CD4-positive, alpha-beta memory T cell (primary cell): ENCODE measurements at regions not wholly inside any gene's neighbourhood (a gene's known extent, or its start where the extent isn't known, plus 50 kb on each side); places are given as distances from the start of the nearest gene placed in this dataset.

Source experiments
- CTCF ChIA-PET: fragments of 350-600 bp; sonication (Branson Sonifier 250); formaldehyde crosslinking; loops from one replicate; lab custom pipeline; 2021; ENCODE audit warnings: inconsistent platforms; ENCODE audit not compliant: partially characterized antibody; lab: Charles Lee
- POLR2A ChIA-PET: fragments of 350-600 bp; sonication (Branson Sonifier 250); formaldehyde crosslinking; loops from one replicate; lab custom pipeline; 2021; ENCODE audit not compliant: partially characterized antibody; lab: Charles Lee
- DNase-seq, 5 donors: peaks; one replicate each; pipeline versions ENCODE4 v3.0.0 to v3.0.0-alpha.2; 2020 to 2022; ENCODE audit warnings: mixed read lengths in 1 of 5
- H3K27ac ChIP-seq: one replicate; pipeline ENCODE4 v1.7.0; 2013; ENCODE audit warnings: low read depth, low read length
- H3K27me3 ChIP-seq: 2 replicates; pipeline ENCODE4 v1.7.0; 2013; ENCODE audit warnings: mild to moderate bottlenecking, low read length, moderate library complexity; ENCODE audit not compliant: insufficient read depth
- H3K36me3 ChIP-seq: 2 replicates; pipeline ENCODE4 v1.7.0; 2013; ENCODE audit warnings: mild to moderate bottlenecking, low read length, moderate library complexity; ENCODE audit not compliant: insufficient read depth
- H3K4me1 ChIP-seq: 2 replicates; pipeline ENCODE4 v1.7.0; 2013; ENCODE audit warnings: mild to moderate bottlenecking, low read length, moderate library complexity; ENCODE audit not compliant: insufficient read depth
- H3K4me3 ChIP-seq, 2 donors: one replicate each; pipeline ENCODE4 v1.7.0; 2013; ENCODE audit warnings: low read length in 2 of 2, mild to moderate bottlenecking in 1 of 2
- H3K9me3 ChIP-seq, 2 donors: one replicate each; pipeline ENCODE4 v1.7.0; 2013; ENCODE audit warnings: low read length in 2 of 2, control low read depth in 1 of 2; ENCODE audit not compliant: control insufficient read depth in 1 of 2
- H3K27ac Mint-ChIP-seq, 7 donors: one replicate each; pipeline ENCODE4 v1.8.0; 2020 to 2021; ENCODE audit warnings: mixed read lengths in 7 of 7, mild to moderate bottlenecking in 6 of 7, inconsistent platforms in 3 of 7, moderate library complexity in 3 of 7
- H3K27me3 Mint-ChIP-seq, 2 donors: one replicate each; pipeline ENCODE4 v1.8.0; 2020 to 2021; ENCODE audit warnings: mixed read lengths in 2 of 2
- H3K36me3 Mint-ChIP-seq, 2 donors: one replicate each; pipeline ENCODE4 v1.8.0; 2020 to 2021; ENCODE audit warnings: mixed read lengths in 2 of 2, inconsistent platforms in 1 of 2, mild to moderate bottlenecking in 1 of 2
- H3K4me1 Mint-ChIP-seq, 4 donors: one replicate each; pipeline ENCODE4 v1.8.0; 2020 to 2021; ENCODE audit warnings: mixed read lengths in 4 of 4, mild to moderate bottlenecking in 1 of 4
- H3K4me3 Mint-ChIP-seq, 8 donors: one replicate each; pipeline ENCODE4 v1.8.0; 2020 to 2021; ENCODE audit warnings: mixed read lengths in 8 of 8, mild to moderate bottlenecking in 7 of 8, moderate library complexity in 6 of 8, inconsistent platforms in 3 of 8
- H3K9me3 Mint-ChIP-seq, 8 donors: one replicate each; pipeline ENCODE4 v1.8.0; 2020 to 2021; ENCODE audit warnings: mixed read lengths in 8 of 8, mild to moderate bottlenecking in 5 of 8, inconsistent platforms in 3 of 8, moderate library complexity in 1 of 8
- intact Hi-C: fragments of 100-400 bp; cut with micrococcal nuclease; formaldehyde crosslinking; loops from one replicate; pipeline ENCODE4 v1.15.1; 2023

DNA sequence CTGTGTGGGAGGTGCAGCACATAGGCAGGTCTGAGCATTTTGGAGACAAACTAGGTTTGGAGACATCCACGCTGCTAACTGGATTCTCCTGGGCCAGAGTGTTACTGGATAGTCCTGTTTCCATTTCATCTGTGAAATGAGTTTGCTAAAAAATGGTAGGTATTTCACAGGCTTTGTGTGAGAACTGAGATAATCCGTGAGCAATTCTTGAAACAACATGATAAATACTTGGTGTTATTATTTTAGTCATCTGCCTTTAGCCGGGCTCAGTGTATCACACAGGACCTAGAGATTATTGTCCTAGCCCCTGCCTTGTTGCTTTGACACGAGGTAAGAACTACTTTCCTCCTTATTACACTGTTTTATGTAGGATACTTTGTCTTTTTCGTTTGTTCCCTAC, 63.0 kb downstream of the PRR18 start:
- ChIA-PET POLR2A (interaction anchor here (1.4 to 5.8 kb wide), 4 partner anchors 8 to 14 kb away, joined by 4 to 30 read pairs (median 10); no protein-coding TSS in a partner anchor), CTCF (interaction anchor here (1.0 to 1.7 kb wide), 4 partner anchors 8 to 88 kb away, joined by 3 to 4 read pairs (median 3); no protein-coding TSS in a partner anchor)
- Histone ChIP-seq H3K27me3 (no peaks in the 10 kb centered on the region), H3K27ac (no peak overlapping the region), H3K36me3 (no peaks in the 10 kb centered on the region), H3K9me3 (no peaks in the 10 kb centered on the region), H3K4me1 (peaks cover 30% of the 10 kb centered on the region), H3K4me3 (no peak overlapping the region)
- peak overlapping the region in 2 of 7 donors; percentile 55 to 90 for H3K27ac Mint-ChIP-seq
- DNase-seq = no peak
- peak overlapping the region in 5 of 8 donors; percentile 67 to 91 (median 82) for H3K4me3 Mint-ChIP-seq
- intact Hi-C loops = no loop called here
- H3K4me1 Mint-ChIP-seq = peaks cover 14 to 38% (median 26%) of the 10 kb centered on the region in 4 donors
- no peaks in the 10 kb centered on the region for H3K9me3 Mint-ChIP-seq
- peaks cover 0 to 1% of the 10 kb centered on the region in 2 donors for H3K27me3 Mint-ChIP-seq
- no peaks in the 10 kb centered on the region for H3K36me3 Mint-ChIP-seq

DNA sequence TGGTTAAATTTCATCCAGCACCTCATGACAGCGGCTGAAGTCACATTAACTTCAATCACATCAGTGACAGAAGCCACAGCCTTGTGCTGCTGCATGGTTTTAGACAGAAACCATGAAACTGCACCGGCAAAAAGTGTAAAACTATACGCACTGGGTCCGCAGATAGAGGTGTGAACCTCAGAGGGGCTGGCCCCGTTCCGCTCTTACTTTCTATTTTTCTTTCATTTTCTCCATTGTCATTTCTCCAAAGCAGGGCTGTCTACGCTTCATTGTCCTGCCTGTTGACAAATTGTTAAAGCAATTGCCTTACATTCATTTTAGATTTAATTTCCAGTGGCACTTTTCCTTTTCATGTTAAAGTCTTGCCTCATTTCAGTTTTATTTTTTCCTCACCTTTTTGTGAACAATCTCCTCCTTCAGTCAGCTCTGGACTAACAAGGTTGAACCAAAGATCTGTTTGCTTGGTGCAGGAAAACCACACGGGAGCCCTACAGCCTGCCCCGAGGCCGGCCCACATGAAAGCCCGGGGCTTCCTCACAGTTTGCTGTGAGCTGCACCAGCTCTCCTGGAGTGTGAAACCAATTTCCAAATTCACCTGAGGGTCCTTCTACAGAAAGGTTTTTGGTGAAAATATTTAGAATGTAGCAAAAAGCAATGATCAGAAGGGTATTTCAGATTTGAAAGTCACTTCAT, 63.7 kb downstream of the PRR18 start:
- Histone ChIP-seq H3K4me3 (no peak overlapping the region), H3K36me3 (no peaks in the 10 kb centered on the region), H3K27ac (no peak overlapping the region), H3K27me3 (no peaks in the 10 kb centered on the region), H3K9me3 (no peaks in the 10 kb centered on the region), H3K4me1 (peaks cover 30% of the 10 kb centered on the region)
- H3K9me3 Mint-ChIP-seq = no peaks in the 10 kb centered on the region
- no peaks in the 10 kb centered on the region for H3K36me3 Mint-ChIP-seq
- intact Hi-C loops = loop anchor here (1.0 kb wide), 1 partner anchor 15 kb away; no protein-coding TSS in a partner anchor
- H3K27me3 Mint-ChIP-seq = peaks cover 1 to 3% of the 10 kb centered on the region in 2 donors
- CTCF ChIA-PET = interaction anchor here (1.0 to 1.2 kb wide), 3 partner anchors 9 to 31 kb away, joined by 3 to 6 read pairs (median 4); no protein-coding TSS in a partner anchor
- POLR2A ChIA-PET = interaction anchor here (0.6 to 5.8 kb wide), 5 partner anchors 9 to 1106 kb away, joined by 3 to 30 read pairs (median 6); no protein-coding TSS in a partner anchor
- H3K27ac Mint-ChIP-seq = peak overlapping the region; percentile 4 to 90 (median 55)
- DNase-seq = peak in 3 of 5 donors; percentile 26 to 46 (median 26)
- H3K4me1 Mint-ChIP-seq = peaks cover 14 to 38% (median 26%) of the 10 kb centered on the region in 4 donors
- H3K4me3 Mint-ChIP-seq = peak overlapping the region; percentile 67 to 91 (median 77)

DNA sequence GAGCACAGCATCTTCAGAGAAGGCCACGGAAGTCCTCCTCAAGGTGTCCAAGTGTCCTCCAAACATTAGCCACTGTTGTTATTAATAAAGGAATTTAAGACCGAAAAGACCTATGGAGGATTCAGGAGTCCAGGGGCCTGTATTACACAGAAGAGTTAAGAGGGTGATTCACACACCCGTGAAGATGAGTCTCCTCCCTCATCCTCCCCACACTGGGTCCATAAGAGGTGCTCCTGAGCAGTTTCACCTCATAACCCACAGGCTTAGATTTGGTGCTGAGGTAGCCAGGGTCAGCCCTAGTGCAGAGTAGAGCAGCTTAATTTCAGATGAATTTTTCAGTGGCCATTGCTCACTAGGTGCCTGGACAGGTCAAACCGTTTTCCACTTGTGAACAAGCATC, 65.3 kb downstream of the PRR18 start:
- Histone ChIP-seq H3K36me3 (no peaks in the 10 kb centered on the region), H3K9me3 (no peaks in the 10 kb centered on the region), H3K4me1 (peaks cover 30% of the 10 kb centered on the region), H3K27me3 (no peaks in the 10 kb centered on the region), H3K4me3 (no peak overlapping the region), H3K27ac (no peak overlapping the region)
- Mint-ChIP-seq H3K27ac (peak overlapping the region in 2 of 7 donors; percentile 52 to 57), H3K4me1 (peaks cover 14 to 38% (median 26%) of the 10 kb centered on the region in 4 donors), H3K36me3 (no peaks in the 10 kb centered on the region), H3K9me3 (no peaks in the 10 kb centered on the region), H3K4me3 (peak overlapping the region in 1 of 8 donors; percentile 46), H3K27me3 (peaks cover 3 to 5% of the 10 kb centered on the region in 2 donors)
- DNase-seq = no peak
- intact Hi-C loops = no loop called here
- CTCF ChIA-PET = interaction anchor here (0.7 to 1.8 kb wide), 4 partner anchors 9 to 33 kb away, joined by 3 to 5 read pairs (median 4); no protein-coding TSS in a partner anchor
- POLR2A ChIA-PET = interaction anchor here (1.7 to 5.8 kb wide), 3 partner anchors 9 to 16 kb away, joined by 3 to 30 read pairs (median 5); no protein-coding TSS in a partner anchor

DNA sequence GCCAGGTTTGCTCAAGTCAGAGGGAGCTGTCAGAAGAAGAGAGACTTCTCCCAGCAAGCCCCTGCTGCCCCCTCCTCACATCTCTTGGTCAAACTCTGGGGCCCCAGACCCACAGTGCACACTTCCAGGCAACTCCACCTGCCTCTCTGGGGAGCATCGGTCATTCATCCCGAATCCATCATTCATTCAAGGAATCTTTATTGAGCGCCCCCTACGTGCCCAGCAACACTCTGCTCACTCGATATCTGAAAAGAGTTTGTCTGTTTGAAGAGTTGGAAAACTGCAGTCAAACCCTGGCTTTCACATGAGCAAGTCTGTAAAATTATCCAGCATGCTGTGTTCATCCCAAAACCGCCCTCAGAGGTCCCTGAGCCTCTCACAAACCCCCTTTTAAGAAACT, 66.2 kb downstream of the PRR18 start:
- Mint-ChIP-seq H3K4me1 (peaks cover 14 to 38% (median 26%) of the 10 kb centered on the region in 4 donors), H3K9me3 (no peaks in the 10 kb centered on the region), H3K27ac (no peak overlapping the region), H3K36me3 (no peaks in the 10 kb centered on the region), H3K4me3 (no peak overlapping the region), H3K27me3 (peaks cover 3 to 6% of the 10 kb centered on the region in 2 donors)
- ChIA-PET CTCF (interaction anchor here (1.1 to 1.8 kb wide), 2 partner anchors 8 to 14 kb away, joined by 3 to 5 read pairs; no protein-coding TSS in a partner anchor), POLR2A (interaction anchor here (1.7 to 5.8 kb wide), 3 partner anchors 9 to 17 kb away, joined by 3 to 30 read pairs (median 5); no protein-coding TSS in a partner anchor)
- Histone ChIP-seq H3K4me1 (peaks cover 28% of the 10 kb centered on the region), H3K36me3 (no peaks in the 10 kb centered on the region), H3K27ac (no peak overlapping the region), H3K9me3 (no peaks in the 10 kb centered on the region), H3K27me3 (no peaks in the 10 kb centered on the region), H3K4me3 (no peak overlapping the region)
- intact Hi-C loops = no loop called here
- DNase-seq = no peak

DNA sequence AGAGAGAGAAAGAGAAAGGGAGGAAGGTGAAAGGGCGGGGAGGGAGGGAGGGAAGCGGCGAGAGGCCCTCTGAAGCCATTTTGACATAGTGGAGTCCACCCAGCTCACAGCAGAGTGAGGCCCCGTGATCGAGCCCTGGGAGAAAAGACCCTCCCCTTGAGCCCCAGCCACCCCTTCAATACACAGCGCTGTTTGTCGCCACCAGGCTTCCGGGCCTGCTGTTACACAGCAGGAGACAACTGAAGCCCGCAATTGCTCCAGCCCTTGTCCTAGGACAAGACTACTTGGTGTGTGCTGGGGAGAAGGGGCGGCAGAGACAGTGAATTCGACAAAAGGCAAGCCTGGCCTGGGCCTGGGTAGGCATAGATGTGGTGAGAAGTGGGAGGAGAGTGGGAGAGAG, 67.3 kb downstream of the PRR18 start:
- H3K9me3 Mint-ChIP-seq = no peaks in the 10 kb centered on the region
- Histone ChIP-seq H3K27me3 (no peaks in the 10 kb centered on the region), H3K4me1 (peaks cover 26% of the 10 kb centered on the region), H3K36me3 (no peaks in the 10 kb centered on the region), H3K4me3 (no peak overlapping the region), H3K9me3 (no peaks in the 10 kb centered on the region), H3K27ac (no peak overlapping the region)
- H3K27me3 Mint-ChIP-seq = peaks cover 3 to 6% of the 10 kb centered on the region in 2 donors
- H3K36me3 Mint-ChIP-seq = no peaks in the 10 kb centered on the region
- intact Hi-C loops = no loop called here
- peak overlapping the region in 1 of 7 donors; percentile 9 for H3K27ac Mint-ChIP-seq
- no peak for DNase-seq
- ChIA-PET CTCF (interaction anchor here (0.8 kb wide), 1 partner anchor 10 kb away, joined by 3 read pairs; no protein-coding TSS in a partner anchor), POLR2A (no interaction called here)
- H3K4me3 Mint-ChIP-seq = no peak overlapping the region
- peaks cover 14 to 31% (median 21%) of the 10 kb centered on the region in 4 donors for H3K4me1 Mint-ChIP-seq

DNA sequence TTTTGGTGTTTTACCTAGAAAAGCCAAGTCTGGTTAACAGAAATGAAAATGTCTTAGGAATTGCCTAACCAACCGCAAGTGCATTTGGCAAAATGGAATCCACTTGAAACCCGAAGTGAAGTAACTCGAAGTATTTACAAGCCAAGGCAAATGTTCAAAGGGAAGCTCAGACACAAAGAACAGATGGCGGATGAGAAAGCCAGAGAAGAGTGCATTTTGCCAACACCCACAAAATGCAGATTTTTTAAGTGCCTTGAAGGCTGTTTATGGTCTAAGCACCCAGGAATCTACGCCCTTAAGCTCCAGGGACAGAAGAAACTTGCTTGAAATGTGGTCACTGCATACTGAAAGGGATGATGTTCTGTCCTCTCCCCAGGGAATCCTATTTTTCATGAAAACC, 70.0 kb upstream of the TBXT start:
- Histone ChIP-seq H3K4me1 (peaks cover 3% of the 10 kb centered on the region), H3K36me3 (no peaks in the 10 kb centered on the region), H3K27ac (no peak overlapping the region), H3K4me3 (no peak overlapping the region), H3K27me3 (no peaks in the 10 kb centered on the region), H3K9me3 (no peaks in the 10 kb centered on the region)
- CTCF ChIA-PET = interaction anchor here (1.1 to 2.0 kb wide), 6 partner anchors 9 to 144 kb away, joined by 3 to 7 read pairs (median 4); no protein-coding TSS in a partner anchor
- H3K4me1 Mint-ChIP-seq = peaks cover 0 to 9% (median 9%) of the 10 kb centered on the region in 4 donors
- no peak for DNase-seq
- no peak overlapping the region for H3K4me3 Mint-ChIP-seq
- no peaks in the 10 kb centered on the region for H3K9me3 Mint-ChIP-seq
- POLR2A ChIA-PET = interaction anchor here (2.2 kb wide), 1 partner anchor 14 kb away, joined by 11 read pairs; no protein-coding TSS in a partner anchor
- no peaks in the 10 kb centered on the region for H3K36me3 Mint-ChIP-seq
- H3K27me3 Mint-ChIP-seq = peaks cover 10 to 15% of the 10 kb centered on the region in 2 donors
- intact Hi-C loops = no loop called here
- H3K27ac Mint-ChIP-seq = no peak overlapping the region

DNA sequence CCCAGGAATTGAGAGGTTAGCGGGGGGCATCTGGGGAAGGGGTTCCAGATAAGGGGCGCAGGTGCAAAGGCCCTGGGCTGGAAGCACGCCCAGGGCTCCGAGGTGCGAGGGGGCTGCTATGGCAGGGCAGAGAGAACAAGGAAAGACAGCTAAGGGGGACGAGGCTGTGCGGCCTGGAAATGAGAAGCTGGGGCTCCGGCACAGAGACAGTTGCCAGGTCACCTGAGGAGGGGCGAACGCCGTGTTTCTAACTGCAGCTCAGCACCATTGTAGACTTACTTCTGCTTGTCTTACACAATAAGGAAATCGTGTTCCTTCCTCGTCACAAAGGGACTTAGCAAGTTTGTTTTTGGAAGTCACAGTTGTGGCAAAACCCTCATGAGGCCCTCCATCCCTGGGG, 68.9 kb upstream of the TBXT start:
- Histone ChIP-seq H3K4me1 (peaks cover 3% of the 10 kb centered on the region), H3K9me3 (no peaks in the 10 kb centered on the region), H3K4me3 (no peak overlapping the region), H3K27me3 (no peaks in the 10 kb centered on the region), H3K36me3 (no peaks in the 10 kb centered on the region), H3K27ac (no peak overlapping the region)
- Mint-ChIP-seq H3K4me1 (peaks cover 0 to 13% (median 12%) of the 10 kb centered on the region in 4 donors), H3K36me3 (no peaks in the 10 kb centered on the region), H3K9me3 (no peaks in the 10 kb centered on the region), H3K27ac (peak overlapping the region in 1 of 7 donors; percentile 34), H3K27me3 (peaks cover 10 to 15% of the 10 kb centered on the region in 2 donors), H3K4me3 (no peak overlapping the region)
- ChIA-PET CTCF (interaction anchor here (0.7 to 1.1 kb wide), 2 partner anchors 12 to 26 kb away, joined by 3 read pairs; no protein-coding TSS in a partner anchor), POLR2A (interaction anchor here (2.2 kb wide), 1 partner anchor 15 kb away, joined by 11 read pairs; no protein-coding TSS in a partner anchor)
- no peak for DNase-seq
- intact Hi-C loops = no loop called here
